Fibroblast of skin of scalp (primary cell): ENCODE measurements at regions not wholly inside any gene's neighbourhood (a gene's known extent, or its start where the extent isn't known, plus 50 kb on each side); places are given as distances from the start of the nearest gene placed in this dataset.

Experiments used
- DNase-seq: peaks from one replicate; pipeline ENCODE4 v3.0.0-alpha.2; 2013

DNA sequence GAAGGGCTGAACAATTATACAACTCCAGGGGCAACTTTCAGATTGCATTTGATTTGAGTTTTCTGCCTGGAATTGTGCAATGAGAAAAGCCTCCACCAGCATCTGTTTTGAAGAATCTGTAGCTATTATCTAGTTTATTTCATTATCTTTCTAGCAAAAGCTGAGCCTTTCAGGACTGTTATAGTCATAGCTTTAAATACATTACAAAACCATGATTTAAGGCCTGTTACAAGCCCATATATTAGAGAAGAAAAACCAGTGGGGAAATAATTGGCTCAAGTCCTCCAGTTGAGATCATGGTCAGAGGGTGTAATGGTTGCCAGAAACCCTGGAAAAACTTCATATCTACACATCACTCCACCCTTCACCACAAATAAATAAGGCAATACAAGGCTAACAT, 676.2 kb downstream of the HDGFL1 start:
- DNase-seq, result no peak

DNA sequence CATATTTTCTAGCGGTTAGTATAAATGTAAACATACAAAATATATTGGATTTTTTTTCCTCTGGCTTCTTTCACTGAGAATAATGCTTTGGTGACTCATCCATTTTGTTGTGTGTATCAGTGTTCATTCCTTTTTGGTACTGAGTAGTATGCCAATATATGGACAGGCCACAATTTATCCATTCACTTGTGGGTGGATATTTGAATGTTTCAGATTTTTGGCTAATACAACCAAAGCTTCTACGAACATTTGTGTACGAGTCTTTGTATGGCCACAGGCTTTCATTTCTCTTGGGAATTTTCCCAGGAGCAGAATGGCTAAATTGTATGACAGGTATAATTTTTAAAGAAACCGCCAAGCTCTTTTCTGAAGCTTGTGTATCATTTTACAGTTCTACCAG, 677.5 kb downstream of the HDGFL1 start:
- DNase-seq, result no peak

DNA sequence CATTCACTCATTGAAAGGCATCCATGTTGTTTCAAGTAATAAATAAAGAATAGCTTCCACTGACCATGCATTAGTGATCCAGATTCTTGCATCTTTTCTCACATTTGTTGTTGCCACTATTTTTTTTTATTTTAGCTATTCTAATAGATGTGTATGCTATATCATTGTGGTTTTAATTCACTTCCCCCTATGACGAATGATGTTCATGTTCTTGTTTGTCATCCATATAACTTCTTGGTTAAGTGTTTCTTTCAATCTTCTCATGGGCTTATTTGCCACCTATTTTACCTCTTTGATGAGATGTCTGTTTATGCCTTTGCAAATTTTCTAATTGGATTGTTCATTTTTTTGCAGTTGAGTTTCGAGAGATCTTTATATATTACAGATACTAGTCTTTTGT, 681.2 kb downstream of the HDGFL1 start:
- DNase-seq, result no peak

DNA sequence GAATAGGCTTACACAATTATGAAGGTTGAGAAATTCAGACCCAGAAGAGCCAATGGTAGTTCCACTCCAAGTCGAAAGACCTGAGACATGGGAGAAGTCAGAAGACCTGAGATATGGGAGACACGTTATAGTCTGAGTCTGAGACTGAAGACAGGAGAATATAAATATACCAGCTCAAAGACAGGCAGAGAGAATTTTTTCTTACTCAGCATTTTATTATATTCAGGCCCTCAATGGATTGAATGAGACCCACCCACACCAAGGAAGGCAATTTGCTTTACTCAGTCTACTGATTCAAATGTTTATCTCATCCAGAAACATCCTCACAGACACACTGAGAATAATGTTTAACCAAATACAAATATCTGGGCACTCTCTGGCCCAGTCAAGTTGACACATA, 693.5 kb downstream of the HDGFL1 start:
- no peak for DNase-seq

DNA sequence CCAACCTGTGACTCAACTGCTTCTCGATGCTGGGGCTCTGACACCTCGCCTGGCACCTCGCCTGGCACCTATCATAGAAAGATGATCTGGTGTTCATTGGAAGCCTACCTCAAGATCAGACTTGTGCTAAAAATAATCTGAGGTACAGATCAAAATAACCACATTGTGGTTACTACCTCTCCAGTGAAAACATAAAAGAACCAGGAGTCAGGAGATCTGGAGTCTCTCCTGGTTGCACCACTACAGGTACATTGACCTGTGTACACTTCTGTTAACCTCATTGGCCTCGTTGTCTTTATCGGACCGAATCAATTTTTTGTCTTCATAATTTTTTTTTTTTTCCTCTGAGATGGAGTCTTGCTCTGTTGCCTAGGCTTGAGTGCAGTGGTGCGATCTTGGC, 695.9 kb downstream of the HDGFL1 start:
- DNase-seq, result no peak

DNA sequence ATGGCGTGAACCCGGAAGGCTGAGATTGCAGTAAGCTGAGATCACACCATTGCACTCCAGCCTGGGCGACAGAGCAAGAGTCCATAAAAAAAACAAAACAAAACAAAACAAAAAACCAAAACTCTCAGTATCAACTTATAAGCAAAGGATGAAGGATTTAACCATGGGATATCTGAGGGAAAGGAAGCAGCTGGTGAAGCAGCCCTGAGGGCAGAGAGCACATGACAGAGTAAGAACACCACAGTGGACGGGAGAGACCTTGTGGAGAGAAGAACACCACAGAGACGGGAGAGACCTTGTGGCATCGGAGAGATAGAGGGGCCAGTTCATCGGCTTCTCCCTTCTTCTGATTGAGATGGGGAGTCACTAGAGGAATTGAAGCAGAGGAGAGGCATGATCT, 697.2 kb downstream of the HDGFL1 start:
- no peak for DNase-seq

DNA sequence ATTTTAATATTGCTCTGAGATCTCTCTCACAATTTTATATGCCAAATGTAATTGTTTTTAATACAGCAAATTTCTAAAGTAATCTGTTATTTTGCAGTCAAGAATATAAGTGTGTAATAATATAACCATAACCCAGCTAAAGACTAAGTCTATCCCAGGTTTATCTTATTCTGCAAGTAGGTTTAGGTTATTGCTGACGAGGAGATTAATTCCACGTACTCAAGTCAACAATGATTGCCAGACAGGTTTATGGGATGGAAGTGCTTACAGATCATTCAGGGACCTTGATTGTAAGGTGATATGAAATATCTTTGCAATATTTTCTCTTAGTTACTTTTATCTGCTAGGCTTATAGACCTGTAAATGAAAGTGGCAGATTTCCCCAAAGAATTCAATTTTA, 698.3 kb downstream of the HDGFL1 start:
- DNase-seq, result no peak

DNA sequence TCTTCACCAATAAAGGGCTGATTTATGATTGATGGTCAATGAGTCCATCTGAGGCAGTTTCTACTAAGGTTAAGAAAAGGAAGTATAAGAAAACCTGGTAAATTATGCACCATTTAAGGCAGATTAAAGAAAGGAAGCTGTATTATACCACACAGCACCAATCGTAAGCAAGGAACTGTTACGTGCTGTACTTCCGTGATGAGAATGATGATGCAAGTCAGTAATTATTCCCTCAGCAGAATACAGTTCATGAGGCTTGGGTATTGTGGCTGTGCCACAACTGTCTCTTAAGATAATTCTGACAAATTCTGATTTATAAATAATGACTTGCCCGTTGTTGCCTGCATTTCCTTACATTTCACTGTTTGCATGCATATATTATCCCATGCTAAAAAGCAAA, 699.0 kb downstream of the HDGFL1 start:
- no peak for DNase-seq

DNA sequence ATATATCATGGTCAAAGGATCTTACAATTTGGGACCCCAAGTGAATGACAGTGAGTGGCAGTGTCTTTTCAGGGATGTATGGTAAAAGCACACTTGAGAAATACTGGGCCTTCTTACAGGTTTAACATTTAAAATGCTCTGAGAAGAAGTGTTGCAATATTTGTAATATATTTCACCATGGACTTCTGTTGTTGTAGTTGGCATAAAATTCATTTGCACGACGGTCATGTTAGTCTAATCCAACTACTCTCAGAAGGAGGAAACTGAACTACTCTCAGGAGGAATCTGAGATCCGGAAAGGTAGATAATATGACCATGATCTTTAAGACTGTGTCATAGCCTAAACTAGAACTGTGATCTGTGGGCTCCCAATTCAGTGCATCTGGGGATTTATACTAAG, 700.1 kb downstream of the HDGFL1 start:
- no peak for DNase-seq

DNA sequence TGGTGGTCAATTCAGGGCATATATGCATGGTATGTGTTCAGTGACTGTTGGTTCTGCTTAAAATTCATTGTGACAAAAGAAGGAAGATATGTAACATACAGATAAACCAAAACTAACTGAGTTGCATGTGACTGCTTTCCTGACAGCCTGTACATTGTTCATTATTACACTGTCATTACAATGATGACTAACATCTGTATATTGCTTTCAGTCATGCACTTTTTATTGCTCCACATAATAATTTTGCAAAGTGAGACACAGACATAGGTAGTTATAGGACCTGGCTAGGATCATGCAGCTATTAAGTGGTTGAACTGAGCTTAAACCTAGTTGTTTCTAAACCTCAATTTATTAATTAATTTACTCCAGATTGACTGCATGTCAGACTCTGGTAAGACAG, 703.2 kb downstream of the HDGFL1 start:
- no peak for DNase-seq

DNA sequence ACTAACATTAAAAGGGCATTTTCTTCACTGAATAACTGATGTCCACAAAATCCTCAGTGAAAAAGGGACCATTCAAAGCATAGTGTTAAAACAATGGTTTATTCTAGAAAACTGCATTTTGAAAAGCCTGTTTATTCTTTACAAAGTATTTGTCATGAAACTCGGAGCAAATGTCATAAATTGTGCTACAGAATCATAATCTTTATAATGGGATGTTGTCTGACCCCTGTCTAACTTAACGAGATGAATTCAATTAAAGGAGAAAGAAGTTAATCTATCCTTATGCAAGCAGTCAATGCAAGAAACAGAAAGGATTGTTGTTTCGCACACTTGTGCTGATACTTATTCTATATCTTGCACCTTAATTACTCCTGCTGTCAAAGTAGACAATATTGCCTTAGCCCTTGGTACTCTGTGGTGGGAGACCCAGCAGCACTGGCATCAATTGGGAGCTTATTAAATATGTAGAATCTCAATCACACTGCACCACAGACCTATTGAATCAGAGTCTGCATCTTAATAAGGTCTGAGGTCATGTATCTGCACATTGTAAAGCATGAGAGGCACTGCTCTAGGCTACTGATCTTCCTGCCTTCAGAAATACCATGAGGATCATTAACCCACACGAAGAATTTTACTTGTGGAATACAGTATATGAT, 708.3 kb downstream of the HDGFL1 start:
- DNase-seq, result no peak

DNA sequence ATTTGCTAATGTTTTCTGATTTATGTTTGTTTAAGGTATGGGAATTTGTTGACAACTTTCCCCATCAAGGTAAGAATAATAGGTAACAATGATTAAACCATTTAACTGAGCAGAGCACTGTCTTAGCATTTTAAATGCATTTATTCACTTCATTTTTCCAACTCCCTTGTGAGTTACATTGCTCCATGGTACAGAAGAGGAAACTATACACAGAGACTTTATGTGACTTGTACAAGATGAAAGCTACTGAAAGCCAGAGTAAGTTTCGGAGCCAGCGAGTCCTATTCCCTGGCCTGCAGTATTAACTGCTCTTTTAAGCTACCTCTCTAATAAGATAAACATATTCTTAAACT, 708.8 kb downstream of the HDGFL1 start:
- DNase-seq, result no peak

DNA sequence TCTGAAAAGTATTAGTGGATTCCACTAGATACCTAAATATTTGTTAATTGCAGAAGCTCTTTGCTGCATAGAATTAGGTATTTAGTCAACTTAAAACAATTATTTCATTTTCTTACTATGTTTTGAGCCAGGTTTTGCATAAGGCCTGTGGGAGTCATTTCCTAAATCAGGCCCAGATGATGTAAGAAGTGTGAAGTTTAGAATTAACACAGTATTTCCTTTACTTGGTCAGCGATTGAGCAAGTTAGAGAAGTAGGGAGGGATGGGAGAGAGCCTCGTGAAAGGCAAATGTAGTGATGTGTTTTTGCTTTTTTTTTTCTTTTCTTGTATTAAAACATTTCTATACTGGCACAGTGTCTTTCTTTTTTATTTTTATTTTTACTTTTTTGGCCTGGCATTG, 711.1 kb downstream of the HDGFL1 start:
- DNase-seq, result no peak

DNA sequence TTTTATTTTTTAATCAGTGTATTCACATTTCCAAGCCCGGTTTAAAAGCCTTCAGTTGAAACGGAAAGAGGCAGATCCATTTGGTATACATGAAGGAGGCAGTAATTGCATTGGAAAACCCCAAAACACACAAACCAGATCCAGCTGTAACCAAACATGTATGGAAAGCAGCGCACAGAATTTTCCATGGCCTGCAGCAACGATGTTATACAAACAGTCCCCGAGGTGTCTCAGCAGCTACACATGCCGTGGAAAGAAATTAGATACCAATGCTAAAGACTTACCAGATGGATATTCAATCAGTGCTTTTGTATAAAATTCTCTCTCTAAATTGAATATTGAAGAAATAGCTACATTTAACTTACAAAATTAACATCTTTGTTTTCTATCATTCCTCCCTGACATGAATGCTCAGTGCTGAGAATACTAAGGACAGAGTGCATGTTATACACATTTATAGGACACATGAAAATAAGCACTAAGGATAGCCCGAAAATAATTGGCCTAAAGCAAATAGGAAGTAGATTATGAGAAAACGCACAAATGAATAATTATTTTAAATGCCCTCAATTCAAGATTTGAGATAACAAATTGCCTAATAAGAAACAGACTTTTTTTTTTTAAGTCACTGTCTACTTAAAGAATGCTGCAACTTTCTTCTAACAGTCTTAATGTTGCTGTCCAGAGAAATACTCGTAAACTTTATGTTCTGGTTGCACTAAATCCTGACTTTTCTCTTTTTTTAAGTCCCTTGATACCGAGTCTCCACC, 713.1 kb downstream of the HDGFL1 start:
- peak; percentile 19 for DNase-seq

DNA sequence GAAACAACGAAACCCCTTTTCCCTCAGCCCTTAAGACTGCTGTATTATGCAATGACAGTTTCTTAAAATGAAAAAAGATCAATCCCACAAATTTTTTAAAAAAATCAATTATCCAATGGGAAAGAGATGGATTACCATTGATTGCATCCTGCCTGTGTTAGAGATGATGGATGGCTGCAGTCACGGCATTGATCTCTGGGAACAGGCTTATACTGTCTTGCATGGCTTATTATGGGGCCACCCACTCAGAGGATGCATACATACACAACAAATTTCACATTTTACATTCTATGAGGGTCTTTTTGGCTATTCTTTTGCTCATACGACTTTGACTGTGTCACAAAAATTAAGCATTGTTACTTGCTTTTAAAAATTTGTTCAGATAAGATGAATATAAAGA, 724.3 kb downstream of the HDGFL1 start:
- DNase-seq, result no peak

DNA sequence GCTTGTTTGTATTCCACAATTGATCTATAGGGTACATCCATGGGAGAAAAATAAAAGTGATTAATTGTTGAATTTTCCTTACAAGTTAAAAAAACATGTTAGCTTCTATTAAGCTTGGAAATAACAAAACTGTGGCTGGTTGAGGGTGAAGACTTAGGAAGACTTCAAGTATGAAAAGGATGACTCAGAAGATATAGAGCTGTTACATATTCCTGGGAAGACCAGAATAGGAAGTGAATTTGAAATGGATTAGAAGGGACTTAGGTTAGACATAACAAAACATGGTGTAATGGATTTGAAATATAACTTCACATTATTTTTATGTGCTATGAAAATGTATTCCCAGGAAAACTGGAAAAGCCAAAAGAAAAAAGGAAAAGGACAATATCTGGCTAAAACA, 732.2 kb downstream of the HDGFL1 start:
- DNase-seq, result peak; percentile 20

DNA sequence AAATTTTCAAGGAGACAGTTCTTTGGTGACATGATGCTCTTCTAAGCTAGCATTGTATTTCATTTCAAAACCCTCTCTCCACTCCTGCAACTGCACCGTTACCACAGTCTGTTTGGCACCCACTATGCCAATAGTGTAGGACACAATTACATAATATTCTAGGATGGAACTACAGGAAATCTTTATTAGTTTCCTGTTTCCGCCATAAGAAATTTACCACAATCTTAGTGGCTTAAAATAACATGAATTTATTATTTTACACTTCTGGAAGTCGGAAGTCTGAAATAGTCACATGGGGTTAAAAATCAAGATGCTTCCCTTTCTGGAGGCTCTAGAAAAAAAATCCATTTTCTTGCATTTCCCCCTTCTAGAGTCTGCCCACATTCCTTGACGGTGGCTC, 733.1 kb downstream of the HDGFL1 start:
- no peak for DNase-seq

DNA sequence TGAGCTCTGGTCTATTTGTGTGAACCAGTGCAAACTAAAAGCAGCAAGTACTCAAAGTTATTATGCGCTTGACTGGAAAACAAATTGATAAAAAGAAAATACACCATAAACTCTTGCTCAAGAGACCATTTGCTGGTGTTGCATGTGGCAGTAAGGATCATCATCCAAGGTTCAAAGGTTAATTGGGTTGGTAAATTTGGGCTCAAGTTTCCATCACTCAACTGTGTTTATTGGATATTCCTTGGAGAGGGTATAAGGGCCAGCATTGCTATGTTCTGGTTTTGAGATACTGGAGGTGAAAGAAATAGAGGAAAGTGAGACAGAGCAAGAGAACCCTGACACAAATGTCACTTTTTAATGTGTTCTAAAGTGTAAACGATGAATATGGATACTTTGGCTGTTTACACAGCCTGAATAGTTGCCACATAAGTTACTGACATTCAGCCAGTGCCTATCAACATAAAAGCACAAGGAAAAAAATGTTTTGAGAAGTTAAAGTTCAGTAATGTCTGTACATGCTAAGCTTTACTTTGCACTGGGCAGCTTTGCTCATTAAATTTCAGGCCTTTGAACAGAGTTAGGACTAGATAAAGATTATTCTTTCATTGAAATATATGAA, 736.1 kb downstream of the HDGFL1 start:
- no peak for DNase-seq

DNA sequence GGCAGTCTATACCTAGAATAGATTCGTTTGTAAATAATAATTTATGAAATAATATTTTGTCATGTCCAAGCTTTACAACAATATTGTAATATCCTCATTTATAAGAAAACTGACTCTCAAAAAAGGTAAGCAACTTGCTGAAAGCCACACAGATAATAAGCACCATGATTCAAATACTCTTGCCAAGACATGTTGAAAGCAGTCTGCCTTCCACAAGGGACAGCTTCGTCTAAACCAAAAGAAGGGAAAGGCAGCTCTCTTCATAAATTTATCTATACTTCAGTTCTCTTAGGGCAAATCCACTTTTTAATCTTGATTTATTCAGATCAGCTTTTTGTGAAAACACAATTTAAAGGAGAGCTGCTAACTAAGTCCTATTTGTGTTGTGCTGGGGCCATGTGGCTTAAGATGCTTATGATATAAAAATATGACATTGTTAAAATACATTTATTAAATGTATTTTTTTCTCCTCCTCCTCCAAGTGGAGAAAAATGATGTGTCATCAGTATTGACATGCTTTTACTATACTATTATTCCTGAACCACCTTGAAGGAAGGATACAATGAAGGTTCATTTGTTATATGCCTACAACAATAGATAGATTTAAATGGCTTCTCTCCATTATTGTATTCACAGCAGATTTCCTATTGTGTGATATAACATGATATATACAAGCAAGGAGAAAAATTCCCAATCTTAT, 737.0 kb downstream of the HDGFL1 start:
- no peak for DNase-seq

DNA sequence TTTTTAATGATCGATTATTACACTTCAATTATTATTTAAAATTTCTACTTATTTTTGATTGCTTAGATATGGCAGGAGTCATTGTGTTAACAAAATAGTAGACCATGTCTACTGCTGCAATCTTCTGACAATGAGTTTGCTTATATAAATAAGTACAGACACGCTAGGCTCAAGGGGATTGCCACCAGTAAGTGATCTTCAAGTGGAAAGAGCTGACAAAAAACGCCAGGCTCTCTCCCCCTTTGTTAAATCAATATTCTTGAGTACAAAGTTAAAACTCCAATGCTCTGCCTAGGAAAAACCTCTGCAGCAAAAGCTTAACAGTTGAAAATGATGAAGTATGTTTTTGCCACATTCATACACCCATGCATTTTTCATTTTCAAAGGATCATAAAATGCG, 738.1 kb downstream of the HDGFL1 start:
- DNase-seq, result no peak

DNA sequence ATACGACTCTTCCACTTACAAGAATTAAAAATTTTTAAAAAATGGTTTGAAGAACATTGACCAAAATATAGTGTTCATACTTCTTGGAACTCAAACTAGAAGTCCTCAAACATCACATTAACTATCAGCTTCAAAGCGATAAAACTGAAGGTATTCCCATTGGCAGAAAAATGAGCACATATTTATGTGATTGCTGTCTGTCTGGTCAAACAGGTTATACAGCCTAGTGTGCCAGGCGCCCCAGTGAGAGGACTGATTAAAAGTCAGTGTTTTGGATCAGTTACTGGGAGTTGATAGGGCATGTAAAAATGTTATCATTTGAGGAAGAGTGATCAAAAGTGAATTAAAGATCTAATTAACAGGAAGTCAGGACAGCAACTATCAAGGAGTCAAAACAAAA, 738.8 kb downstream of the HDGFL1 start:
- DNase-seq, result no peak

DNA sequence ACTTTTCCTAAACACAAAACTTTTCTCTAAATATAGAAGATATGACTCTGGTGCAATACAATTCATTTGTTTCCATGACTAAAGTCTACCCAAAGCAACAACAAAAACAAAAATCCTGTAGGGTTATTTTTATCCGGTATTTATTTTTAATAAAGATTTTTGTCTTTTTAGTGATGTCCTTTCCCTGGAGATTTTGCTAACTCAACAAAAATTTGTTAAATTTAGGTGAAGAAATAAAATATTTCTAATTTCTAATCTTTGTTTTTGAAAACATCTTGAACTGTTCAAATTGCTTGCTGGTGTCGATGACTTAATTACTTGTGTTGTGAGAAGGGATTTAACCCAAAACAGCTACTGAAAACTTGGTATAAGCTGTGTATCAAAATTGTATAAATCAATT, 741.8 kb downstream of the HDGFL1 start:
- no peak for DNase-seq

DNA sequence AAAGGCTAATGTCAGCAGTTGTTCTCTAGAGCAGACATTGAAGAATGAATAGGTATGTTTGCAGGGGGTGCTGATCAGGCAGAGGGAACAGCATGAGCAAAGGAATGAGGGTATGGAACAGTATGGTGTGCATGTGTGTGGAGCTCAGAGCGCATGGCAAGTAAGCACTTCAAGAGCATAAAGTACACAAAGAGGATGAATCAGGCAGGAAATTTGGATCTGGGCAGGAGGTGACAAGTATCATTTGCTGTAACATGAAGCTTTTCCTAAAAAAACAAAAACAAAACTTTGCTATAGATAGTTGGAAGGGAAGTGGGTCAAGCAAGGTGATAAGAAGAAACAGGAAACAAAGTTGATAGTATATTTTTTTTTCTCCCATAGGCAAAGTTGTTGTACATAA, 746.8 kb downstream of the HDGFL1 start:
- no peak for DNase-seq

DNA sequence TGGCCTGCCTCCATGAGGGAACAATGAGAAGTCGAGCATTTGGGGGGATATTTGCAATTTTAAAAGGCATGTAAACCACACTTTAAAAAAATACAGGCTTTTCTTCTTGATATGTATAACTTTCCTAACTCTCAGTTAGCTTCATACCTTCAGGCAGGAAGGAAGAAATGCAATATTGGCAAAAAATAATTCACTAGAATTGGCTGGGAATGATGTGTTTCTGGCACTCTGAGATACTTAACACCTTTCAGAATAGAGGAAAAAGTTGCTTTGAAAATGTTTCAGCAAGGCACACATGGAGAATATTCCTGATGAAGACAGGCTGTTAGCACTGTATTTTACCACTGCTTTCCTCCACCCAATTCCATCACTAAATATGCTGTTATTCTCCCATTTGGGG, 747.6 kb downstream of the HDGFL1 start:
- no peak for DNase-seq
